Astrocyte of the cerebellum (primary cell): ENCODE measurements at regions not wholly inside any gene's neighbourhood (a gene's known extent, or its start where the extent isn't known, plus 50 kb on each side); places are given as distances from the start of the nearest gene placed in this dataset.

Experiments
- DNase-seq: peaks from one replicate; pipeline ENCODE4 v3.0.0-alpha.2; 2011; ENCODE audit warnings: low read depth
- H3K4me3 ChIP-seq: 2 replicates; pipeline ENCODE4 v1.5.1; 2011; ENCODE audit warnings: mild to moderate bottlenecking, low read depth, low read length, moderate library complexity
- CTCF ChIP-seq: IDR thresholded peaks from 2 replicates; pipeline ENCODE4 v1.5.1; 2012; ENCODE audit warnings: low read length, low read depth, moderate library complexity, mild to moderate bottlenecking; ENCODE audit errors: missing control alignments
- in situ Hi-C: cut with HindIII; loops from 2 replicates; pipeline ENCODE4 v1.10.0; 2017; ENCODE audit warnings: low sequenced_read_pairs

GRCh38 chr1:5661196-5662085, 330.8 kb downstream of the NPHP4 start:
- H3K4me3 ChIP-seq: no peak overlapping the region
- in situ Hi-C loops: no loop called here
- no peak for DNase-seq
- no peak for TF ChIP-seq CTCF

- in situ Hi-C loops: no loop called here
- DNase-seq: no peak
- no peak overlapping the region for H3K4me3 ChIP-seq
- TF ChIP-seq CTCF: no peak
Measured at GRCh38 chr1:5660141-5660935, 331.9 kb downstream of the NPHP4 start.

- DNase-seq: no peak
- no peak overlapping the region for H3K4me3 ChIP-seq
- in situ Hi-C loops: no loop called here
- TF ChIP-seq CTCF: no peak
Measured at GRCh38 chr1:5659606-5660005, 332.6 kb downstream of the NPHP4 start.

GRCh38 chr1:5658340-5659316, 333.6 kb downstream of the NPHP4 start:
- in situ Hi-C loops: no loop called here
- no peak for DNase-seq
- TF ChIP-seq CTCF: no peak
- no peak overlapping the region for H3K4me3 ChIP-seq

- TF ChIP-seq CTCF: no peak
- DNase-seq: no peak
- in situ Hi-C loops: no loop called here
- H3K4me3 ChIP-seq: no peak overlapping the region
Measured at GRCh38 chr1:5651964-5652821, 340.0 kb downstream of the NPHP4 start.
